ENCODE measurements at regions not wholly inside any gene's neighbourhood (a gene's known extent, or its start where the extent isn't known, plus 50 kb on each side); places are given as distances from the start of the nearest gene placed in this dataset.

DNA sequence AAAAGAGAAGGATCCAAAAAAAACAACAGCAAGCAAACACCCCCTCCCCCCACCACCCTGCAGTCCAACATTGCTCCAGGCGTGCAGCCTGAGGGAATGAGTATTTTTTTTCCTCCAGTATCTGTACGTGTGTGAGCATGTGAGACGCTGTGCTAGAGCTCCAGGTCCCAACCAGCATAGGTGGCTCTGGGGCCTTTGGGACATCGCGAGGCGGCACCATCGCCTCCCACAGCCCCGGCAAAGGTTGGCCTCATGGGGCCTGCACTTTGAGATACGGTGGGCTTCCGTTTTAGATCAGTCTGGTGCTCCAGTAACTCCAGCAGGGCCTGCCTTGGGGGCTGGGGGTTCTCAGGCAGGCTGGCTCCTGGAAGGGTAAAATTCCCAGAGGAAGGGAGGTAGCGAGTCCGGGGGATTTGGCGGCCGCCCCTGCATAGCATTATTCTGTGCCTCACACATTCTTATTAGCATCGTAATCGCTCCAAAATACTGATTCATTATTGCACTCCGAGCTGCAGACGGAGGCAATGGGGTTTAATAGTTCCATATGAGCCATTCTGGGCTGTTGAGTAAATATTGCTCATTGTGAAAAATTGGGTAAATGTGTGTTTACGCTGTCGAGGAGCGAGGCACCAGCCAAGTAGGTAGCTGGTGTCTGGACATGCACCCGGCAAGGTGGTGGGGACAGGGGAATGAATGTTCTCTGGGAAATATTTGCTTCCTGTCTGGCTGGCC, 143.1 kb upstream of the MYL2 start:
- DNase-seq (ENCODE audit: extremely low read depth in 1 of 2, low read depth in 1 of 2), result no peak

GRCh38 chr12:111057701-111058425, 137.5 kb upstream of the MYL2 start:
- DNase-seq (ENCODE audit: extremely low read depth in 1 of 2, low read depth in 1 of 2), result no peak

DNA sequence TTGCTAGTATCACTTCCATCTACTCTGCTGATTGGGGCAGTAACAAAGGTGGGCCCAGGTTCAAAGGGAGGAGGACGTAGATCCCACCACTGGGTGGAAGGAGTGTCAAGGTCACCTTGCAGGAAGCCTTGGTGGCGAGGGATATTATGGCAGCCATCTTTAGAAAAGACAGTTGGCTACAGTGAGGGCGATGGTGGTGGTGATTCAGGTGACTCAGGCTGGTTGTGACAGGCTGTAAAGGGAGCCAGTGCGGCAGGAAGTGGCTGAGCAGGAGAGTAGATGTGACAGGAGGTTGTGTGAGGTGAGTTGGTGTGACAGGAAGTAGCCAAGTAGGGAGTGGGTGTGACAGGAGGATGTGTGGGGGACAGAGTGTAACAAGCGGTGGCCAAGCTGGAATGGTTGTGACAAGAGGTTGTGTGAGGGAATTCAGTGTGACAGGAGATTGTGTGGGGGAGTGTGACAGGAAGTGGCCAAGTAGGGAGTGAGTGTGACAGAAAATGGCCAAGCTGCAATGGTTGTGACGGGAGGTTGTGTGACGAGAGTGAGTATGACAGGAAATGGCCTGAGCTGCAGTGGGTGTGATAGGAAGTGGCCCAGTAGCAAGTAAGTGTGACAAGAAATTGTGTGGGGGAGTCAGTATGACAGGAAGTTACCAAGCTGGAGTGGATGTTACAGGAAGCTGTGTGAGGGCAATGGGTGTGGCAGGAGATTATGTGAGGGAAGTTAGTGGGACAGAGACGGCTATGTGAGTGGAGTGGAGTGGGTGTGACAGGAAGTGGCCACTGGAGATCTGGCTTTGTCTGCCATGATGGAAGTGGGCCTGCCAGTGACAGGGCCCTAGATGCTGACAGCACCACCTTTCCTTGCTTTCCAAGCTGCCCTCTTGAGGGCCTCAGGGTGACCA, 136.5 kb upstream of the MYL2 start:
- peak; percentile 37 to 68 for DNase-seq (ENCODE audit: extremely low read depth in 1 of 2, low read depth in 1 of 2)

DNA sequence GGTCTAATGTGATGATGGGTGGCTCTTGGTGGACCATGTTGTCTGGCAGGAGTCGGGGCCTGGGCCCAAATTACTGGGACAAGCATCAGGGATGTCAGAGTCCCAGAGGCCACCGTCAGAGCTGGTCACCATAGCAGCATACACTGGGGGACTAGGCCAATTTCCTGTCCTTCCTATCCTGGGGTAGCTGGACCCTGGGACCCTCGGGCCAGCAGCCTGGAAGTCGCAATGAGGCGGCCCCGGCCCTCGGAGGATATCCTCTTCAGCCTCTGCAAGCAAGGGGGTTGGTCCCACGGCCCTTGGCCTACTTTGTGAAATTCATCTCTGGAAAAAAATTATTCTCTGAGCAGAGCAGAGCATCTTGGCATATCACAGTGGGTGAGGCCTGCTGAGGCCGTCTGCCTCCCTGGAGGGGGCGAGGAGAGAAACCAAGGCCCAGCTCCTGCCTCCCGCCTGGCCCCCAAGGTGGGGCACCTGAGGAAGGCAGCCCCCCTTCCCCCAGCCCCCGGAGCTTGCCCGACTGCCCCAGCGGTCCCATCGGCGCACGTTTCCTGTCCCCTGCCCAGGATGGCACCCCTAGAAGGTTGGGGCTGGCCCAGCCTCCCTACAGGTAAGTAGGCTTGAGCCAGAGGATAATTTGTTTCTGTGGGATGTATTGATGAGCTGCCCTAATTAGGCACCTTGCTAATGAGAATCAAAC, 135.0 kb upstream of the MYL2 start:
- DNase-seq (ENCODE audit: extremely low read depth in 1 of 2, low read depth in 1 of 2), result no peak

DNA sequence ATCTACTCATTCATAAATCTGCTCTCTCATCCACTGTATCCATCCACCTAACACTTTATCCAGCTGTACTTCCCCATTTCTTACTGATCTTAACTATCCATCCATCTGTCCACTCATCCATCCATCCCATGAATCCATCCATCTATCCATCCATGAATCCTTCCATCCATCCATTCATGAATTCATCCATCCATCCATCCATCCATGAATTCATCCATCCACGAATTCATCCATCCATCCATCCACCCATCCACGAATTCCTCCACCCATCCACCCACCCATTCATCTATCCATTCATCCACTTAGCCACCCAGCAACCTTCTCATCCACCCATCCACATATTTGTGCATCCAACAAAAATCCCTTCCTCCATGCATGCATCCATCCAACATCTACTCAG, 128.6 kb upstream of the MYL2 start:
- DNase-seq (ENCODE audit: extremely low read depth in 1 of 2, low read depth in 1 of 2), result no peak

GRCh38 chr12:111046896-111047295, 126.5 kb upstream of the MYL2 start:
- DNase-seq (ENCODE audit: extremely low read depth in 1 of 2, low read depth in 1 of 2), result no peak

- DNase-seq (ENCODE audit: extremely low read depth in 1 of 2, low read depth in 1 of 2), result no peak
These were observed 125.6 kb upstream of the MYL2 start for GRCh38 chr12:111045941-111046340.

DNA sequence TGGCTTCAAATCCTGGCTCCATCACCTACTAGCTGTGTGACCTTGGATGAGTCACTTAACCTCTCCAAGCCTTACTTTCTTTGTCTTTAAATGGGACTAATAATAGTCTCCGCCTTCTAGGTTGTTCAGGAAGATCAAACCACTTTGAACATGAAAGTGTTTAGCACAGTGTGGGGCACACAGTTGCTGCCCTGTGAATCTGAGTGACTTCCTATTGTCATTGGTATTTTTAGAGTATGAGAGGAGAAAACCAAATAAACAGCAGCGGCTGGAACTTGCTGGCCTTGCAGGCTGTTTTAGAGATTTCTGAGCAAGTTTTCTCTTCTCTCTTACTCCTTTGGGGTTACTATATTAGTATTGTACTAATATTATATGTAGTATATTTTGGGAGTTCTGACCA, 120.7 kb upstream of the MYL2 start:
- no peak for DNase-seq (ENCODE audit: extremely low read depth in 1 of 2, low read depth in 1 of 2)

DNA sequence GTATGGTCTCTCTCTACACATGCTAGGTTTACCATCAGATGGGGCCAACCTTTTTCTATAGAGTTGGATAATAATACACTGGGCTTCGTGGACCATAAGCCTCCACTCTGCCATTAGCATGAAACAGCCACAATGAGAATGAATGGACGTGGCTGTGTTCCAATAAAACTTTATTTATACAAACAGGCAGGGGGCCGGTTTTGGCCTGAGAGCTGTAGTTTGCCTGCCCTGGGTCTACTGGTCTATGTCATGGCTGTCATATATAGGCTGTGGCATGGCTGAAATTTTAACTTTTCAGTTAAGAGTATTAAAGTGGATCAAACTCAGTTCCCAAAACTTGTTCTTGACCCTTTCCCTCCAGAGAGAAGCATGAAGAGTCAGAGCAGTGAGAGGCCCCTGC, 120.3 kb upstream of the MYL2 start:
- no peak for DNase-seq (ENCODE audit: extremely low read depth in 1 of 2, low read depth in 1 of 2)

- DNase-seq (ENCODE audit: extremely low read depth in 1 of 2, low read depth in 1 of 2), result no peak
These were observed 118.6 kb upstream of the MYL2 start for GRCh38 chr12:111038941-111039340.

DNA sequence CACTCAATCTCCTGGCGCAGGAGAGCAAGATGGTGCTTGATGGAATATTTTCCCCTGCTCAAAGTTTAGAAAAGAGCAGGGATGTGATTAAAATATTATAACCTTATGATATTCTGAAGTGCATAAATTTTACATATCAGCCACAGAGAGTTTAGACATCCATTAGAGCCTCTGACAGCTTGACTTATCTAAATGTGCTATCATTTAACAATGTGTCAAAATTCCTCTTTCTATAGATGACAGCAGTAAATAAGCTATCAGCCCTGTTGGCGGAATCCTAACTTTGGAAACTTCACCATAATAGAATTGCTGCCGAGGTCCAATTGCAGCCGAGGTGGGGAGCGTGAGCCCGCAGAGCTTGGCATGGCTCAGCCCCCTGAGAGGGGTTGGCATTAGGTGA, 117.7 kb upstream of the MYL2 start:
- DNase-seq (ENCODE audit: extremely low read depth in 1 of 2, low read depth in 1 of 2), result no peak

GRCh38 chr12:111037047-111037446, 116.7 kb upstream of the MYL2 start:
- no peak for DNase-seq (ENCODE audit: extremely low read depth in 1 of 2, low read depth in 1 of 2)

GRCh38 chr12:111035578-111036301, 115.4 kb upstream of the MYL2 start:
- DNase-seq (ENCODE audit: extremely low read depth in 1 of 2, low read depth in 1 of 2), result no peak

GRCh38 chr12:111034886-111035577, 114.7 kb upstream of the MYL2 start:
- DNase-seq (ENCODE audit: extremely low read depth in 1 of 2, low read depth in 1 of 2), result no peak

DNA sequence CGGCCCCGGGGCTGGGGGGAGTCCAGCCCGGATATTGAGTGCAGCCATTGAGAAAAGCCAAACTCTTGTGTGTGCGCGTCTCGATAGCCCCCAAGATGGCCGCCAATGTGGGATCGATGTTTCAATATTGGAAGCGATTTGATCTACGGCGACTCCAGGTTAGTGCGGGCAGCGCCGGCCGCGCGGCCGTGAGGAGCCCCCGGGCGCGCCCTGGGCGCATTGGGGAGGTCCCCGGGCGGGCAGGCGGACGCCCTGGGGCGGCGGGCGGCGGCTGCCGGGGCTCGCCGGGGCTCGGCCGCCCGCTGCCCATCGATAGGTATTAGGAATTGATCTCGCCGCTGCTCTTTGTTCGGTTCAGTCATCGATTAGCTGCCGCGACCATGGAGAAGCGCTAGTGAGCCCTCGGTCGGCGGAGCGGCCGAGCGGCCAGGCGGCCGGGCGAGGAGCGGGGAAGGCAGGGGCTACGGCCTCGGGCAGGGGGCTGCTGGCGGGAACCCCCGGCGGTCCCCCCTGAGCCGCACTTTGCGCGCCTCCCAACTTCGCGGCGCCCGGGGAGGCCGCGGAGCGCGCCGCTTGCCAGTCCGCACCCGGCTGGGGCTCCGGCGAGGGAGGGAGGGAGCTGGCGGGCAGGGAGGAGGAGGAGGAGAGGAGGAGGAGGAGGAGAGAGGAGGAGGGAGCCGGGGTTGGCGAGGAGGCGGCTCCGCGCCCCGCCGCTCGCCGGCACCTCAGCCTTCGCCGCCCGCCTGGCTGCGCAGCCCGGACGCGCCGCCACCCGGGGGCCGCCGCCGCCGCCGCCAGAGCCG, 113.9 kb upstream of the MYL2 start, which contains the start of gene CUX2:
Gene CUX2 (plus strand): TSS at position 83 of the 803 bp plus-strand sequence.
- no peak for DNase-seq (ENCODE audit: extremely low read depth in 1 of 2, low read depth in 1 of 2)

- no peak for DNase-seq (ENCODE audit: extremely low read depth in 1 of 2, low read depth in 1 of 2)
These were observed 113.1 kb upstream of the MYL2 start for GRCh38 chr12:111033281-111034082.

GRCh38 chr12:111032591-111032919, 112.2 kb upstream of the MYL2 start:
- no peak for DNase-seq (ENCODE audit: extremely low read depth in 1 of 2, low read depth in 1 of 2)

Data from stimulated activated CD8-positive, alpha-beta memory T cell treated with anti-CD3 and anti-CD28 coated beads, Interleukin-7, amount 100 ng/mL, for 48 hours (primary cell).